ENCODE measurements at regions not wholly inside any gene's neighbourhood (a gene's known extent, or its start where the extent isn't known, plus 50 kb on each side); places are given as distances from the start of the nearest gene placed in this dataset.

GRCh38 chr12:62130402-62130801, 129.8 kb upstream of the USP15 start:
- TF ChIP-seq POLR2AphosphoS5 (IDR thresholded peaks at IDR 0.05) (no peak), POLR2A (IDR thresholded peaks at IDR 0.05) (no peak), CTCF (IDR thresholded peaks at IDR 0.05) (no peak)
